Peyer's patch (tissue), 4 donors: ENCODE measurements at regions not wholly inside any gene's neighbourhood (a gene's known extent, or its start where the extent isn't known, plus 50 kb on each side); places are given as distances from the start of the nearest gene placed in this dataset.

Source experiments
- POLR2A ChIP-seq, 2 donors: fragments of 450-650 bp; IDR thresholded peaks; one replicate each; pipeline ENCODE4 v1.5.1; 2017; ENCODE audit warnings: antibody characterized with exemption in 2 of 2, mild to moderate bottlenecking in 2 of 2, moderate library complexity in 2 of 2
- TF ChIP-seq, protein P1 (sequence below), 6 experiments: fragments of 450-650 bp in 4 of 6; fragments of 200-600 bp in 2 of 6; sonication (generic) in 1 of 6; IDR thresholded peaks; one replicate each; pipeline ENCODE4 v1.5.1; 2017 to 2019; ENCODE audit warnings: antibody characterized with exemption in 6 of 6, mild to moderate bottlenecking in 3 of 6, moderate library complexity in 1 of 6

GRCh38 chr10:101301111-101301731 is 52.7 kb upstream of the BTRC start:
- TF ChIP-seq, protein P1, sequence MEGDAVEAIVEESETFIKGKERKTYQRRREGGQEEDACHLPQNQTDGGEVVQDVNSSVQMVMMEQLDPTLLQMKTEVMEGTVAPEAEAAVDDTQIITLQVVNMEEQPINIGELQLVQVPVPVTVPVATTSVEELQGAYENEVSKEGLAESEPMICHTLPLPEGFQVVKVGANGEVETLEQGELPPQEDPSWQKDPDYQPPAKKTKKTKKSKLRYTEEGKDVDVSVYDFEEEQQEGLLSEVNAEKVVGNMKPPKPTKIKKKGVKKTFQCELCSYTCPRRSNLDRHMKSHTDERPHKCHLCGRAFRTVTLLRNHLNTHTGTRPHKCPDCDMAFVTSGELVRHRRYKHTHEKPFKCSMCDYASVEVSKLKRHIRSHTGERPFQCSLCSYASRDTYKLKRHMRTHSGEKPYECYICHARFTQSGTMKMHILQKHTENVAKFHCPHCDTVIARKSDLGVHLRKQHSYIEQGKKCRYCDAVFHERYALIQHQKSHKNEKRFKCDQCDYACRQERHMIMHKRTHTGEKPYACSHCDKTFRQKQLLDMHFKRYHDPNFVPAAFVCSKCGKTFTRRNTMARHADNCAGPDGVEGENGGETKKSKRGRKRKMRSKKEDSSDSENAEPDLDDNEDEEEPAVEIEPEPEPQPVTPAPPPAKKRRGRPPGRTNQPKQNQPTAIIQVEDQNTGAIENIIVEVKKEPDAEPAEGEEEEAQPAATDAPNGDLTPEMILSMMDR (IDR thresholded peaks at IDR 0.05): peak in 4 of 6 experiments; percentile 26 to 64 (median 60)
- no peak for TF ChIP-seq POLR2A (IDR thresholded peaks at IDR 0.05)
